ENCODE measurements at regions not wholly inside any gene's neighbourhood (a gene's known extent, or its start where the extent isn't known, plus 50 kb on each side); places are given as distances from the start of the nearest gene placed in this dataset.

DNA sequence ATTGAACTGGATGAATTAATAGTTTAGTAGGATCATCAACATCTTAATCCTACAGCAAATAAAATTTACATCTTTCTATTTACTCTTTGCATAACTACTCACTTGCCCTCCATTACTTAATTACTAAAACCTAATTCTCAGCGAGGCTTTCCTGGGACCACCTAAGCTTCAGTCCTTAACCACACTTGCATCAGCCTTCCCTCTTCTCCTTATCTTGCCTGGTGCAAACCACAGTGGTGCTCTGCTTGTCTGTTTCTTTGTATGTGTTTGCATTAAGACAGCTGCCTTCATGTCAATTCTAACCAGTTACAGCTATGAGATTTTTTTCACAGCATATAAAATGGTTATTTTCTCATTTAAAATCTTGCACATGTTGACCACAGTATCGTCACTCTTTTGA lies 72.6 kb upstream of the ZNF92 start:
- Histone ChIP-seq H3K4me2 (ENCODE audit: low read length) (no peak overlapping the region), H3K79me2 (replicated peaks; ENCODE audit: insufficient read depth, low read length) (no peaks in the 10 kb centered on the region), H2AFZ (ENCODE audit: low read depth, low read length) (no peak overlapping the region), H3K9ac (ENCODE audit: low read length) (no peak overlapping the region), H4K20me1 (ENCODE audit: insufficient read depth) (no peaks in the 10 kb centered on the region), H3K27me3 (ENCODE audit: insufficient read depth, low read depth, low read length) (no peaks in the 10 kb centered on the region), H3K36me3 (ENCODE audit: insufficient read depth, low read length) (no peaks in the 10 kb centered on the region), H3K4me3 (ENCODE audit: low read length) (no peak overlapping the region), H3K9me2 (ENCODE audit: insufficient read depth, low read length) (no peaks in the 10 kb centered on the region), H3F3A (ENCODE audit: insufficient read depth, low read length, poor library complexity, severe bottlenecking) (no peaks in the 10 kb centered on the region), H3K27ac (ENCODE audit: low read length) (no peak overlapping the region), H3K9me3 (ENCODE audit: low read length) (no peaks in the 10 kb centered on the region)
- TF ChIP-seq, protein P1, sequence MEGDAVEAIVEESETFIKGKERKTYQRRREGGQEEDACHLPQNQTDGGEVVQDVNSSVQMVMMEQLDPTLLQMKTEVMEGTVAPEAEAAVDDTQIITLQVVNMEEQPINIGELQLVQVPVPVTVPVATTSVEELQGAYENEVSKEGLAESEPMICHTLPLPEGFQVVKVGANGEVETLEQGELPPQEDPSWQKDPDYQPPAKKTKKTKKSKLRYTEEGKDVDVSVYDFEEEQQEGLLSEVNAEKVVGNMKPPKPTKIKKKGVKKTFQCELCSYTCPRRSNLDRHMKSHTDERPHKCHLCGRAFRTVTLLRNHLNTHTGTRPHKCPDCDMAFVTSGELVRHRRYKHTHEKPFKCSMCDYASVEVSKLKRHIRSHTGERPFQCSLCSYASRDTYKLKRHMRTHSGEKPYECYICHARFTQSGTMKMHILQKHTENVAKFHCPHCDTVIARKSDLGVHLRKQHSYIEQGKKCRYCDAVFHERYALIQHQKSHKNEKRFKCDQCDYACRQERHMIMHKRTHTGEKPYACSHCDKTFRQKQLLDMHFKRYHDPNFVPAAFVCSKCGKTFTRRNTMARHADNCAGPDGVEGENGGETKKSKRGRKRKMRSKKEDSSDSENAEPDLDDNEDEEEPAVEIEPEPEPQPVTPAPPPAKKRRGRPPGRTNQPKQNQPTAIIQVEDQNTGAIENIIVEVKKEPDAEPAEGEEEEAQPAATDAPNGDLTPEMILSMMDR (IDR thresholded peaks at IDR 0.05; ENCODE audit: poor library complexity, severe bottlenecking) = no peak
- TF ChIP-seq MXI1 (conservative IDR thresholded peaks at IDR 0.05; ENCODE audit: poor library complexity, severe bottlenecking) (no peak), RAD21 (conservative IDR thresholded peaks at IDR 0.05) (no peak), EP300 (conservative IDR thresholded peaks at IDR 0.05; ENCODE audit: poor library complexity, severe bottlenecking) (no peak), EZH2 (IDR thresholded peaks at IDR 0.05; ENCODE audit: borderline replicate concordance, insufficient read depth, low read length, poor library complexity, severe bottlenecking) (no peak), POLR2AphosphoS5 (IDR thresholded peaks at IDR 0.05) (no peak), SMC3 (conservative IDR thresholded peaks at IDR 0.05; ENCODE audit: poor library complexity) (no peak), TAF1 (IDR thresholded peaks at IDR 0.05; ENCODE audit: low read depth) (no peak)
- TF ChIP-seq, protein P2, sequence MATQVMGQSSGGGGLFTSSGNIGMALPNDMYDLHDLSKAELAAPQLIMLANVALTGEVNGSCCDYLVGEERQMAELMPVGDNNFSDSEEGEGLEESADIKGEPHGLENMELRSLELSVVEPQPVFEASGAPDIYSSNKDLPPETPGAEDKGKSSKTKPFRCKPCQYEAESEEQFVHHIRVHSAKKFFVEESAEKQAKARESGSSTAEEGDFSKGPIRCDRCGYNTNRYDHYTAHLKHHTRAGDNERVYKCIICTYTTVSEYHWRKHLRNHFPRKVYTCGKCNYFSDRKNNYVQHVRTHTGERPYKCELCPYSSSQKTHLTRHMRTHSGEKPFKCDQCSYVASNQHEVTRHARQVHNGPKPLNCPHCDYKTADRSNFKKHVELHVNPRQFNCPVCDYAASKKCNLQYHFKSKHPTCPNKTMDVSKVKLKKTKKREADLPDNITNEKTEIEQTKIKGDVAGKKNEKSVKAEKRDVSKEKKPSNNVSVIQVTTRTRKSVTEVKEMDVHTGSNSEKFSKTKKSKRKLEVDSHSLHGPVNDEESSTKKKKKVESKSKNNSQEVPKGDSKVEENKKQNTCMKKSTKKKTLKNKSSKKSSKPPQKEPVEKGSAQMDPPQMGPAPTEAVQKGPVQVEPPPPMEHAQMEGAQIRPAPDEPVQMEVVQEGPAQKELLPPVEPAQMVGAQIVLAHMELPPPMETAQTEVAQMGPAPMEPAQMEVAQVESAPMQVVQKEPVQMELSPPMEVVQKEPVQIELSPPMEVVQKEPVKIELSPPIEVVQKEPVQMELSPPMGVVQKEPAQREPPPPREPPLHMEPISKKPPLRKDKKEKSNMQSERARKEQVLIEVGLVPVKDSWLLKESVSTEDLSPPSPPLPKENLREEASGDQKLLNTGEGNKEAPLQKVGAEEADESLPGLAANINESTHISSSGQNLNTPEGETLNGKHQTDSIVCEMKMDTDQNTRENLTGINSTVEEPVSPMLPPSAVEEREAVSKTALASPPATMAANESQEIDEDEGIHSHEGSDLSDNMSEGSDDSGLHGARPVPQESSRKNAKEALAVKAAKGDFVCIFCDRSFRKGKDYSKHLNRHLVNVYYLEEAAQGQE (IDR thresholded peaks at IDR 0.05; ENCODE audit: borderline replicate concordance) = no peak

DNA sequence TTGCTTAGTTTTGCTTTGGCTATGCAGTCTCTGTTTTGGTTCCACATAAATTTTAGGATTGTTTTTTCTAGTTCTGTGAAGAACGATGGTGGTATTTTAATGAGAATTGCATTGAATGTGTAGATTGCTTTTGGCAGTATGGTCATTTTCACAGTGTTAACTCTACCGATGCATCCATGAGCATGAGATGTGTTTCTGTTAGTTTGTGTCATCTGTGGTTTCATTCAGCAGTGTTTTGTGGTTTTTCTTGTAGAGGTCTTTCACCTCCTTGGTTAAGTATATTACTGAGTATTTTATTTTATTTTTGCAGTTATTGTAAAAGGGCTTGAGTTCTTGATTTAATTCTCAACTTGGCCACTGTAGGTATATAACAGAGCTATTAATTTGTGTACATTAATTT lies 78.2 kb upstream of the ZNF92 start:
- no peak overlapping the region for H3K4me3 ChIP-seq (ENCODE audit: low read length)

More for the DNA sequence above, 78.2 kb upstream of the ZNF92 start:
- no peaks in the 10 kb centered on the region for H3K9me3 ChIP-seq (ENCODE audit: low read length)
- no peaks in the 10 kb centered on the region for H3K79me2 ChIP-seq (replicated peaks; ENCODE audit: insufficient read depth, low read length)
- H3K9ac ChIP-seq (ENCODE audit: low read length) = no peak overlapping the region
- H3K36me3 ChIP-seq (ENCODE audit: insufficient read depth, low read length) = no peaks in the 10 kb centered on the region
- no peak overlapping the region for H3K27ac ChIP-seq (ENCODE audit: low read length)
- no peak overlapping the region for H3K4me2 ChIP-seq (ENCODE audit: low read length)
- no peaks in the 10 kb centered on the region for H4K20me1 ChIP-seq (ENCODE audit: insufficient read depth)
- no peak overlapping the region for H2AFZ ChIP-seq (ENCODE audit: low read depth, low read length)
- no peaks in the 10 kb centered on the region for H3K9me2 ChIP-seq (ENCODE audit: insufficient read depth, low read length)
- no peaks in the 10 kb centered on the region for H3F3A ChIP-seq (ENCODE audit: insufficient read depth, low read length, poor library complexity, severe bottlenecking)
- H3K27me3 ChIP-seq (ENCODE audit: insufficient read depth, low read depth, low read length) = no peaks in the 10 kb centered on the region
- TF ChIP-seq MXI1 (conservative IDR thresholded peaks at IDR 0.05; ENCODE audit: poor library complexity, severe bottlenecking) (no peak), SMC3 (conservative IDR thresholded peaks at IDR 0.05; ENCODE audit: poor library complexity) (no peak), POLR2AphosphoS5 (IDR thresholded peaks at IDR 0.05) (no peak), TAF1 (IDR thresholded peaks at IDR 0.05; ENCODE audit: low read depth) (no peak), EZH2 (IDR thresholded peaks at IDR 0.05; ENCODE audit: borderline replicate concordance, insufficient read depth, low read length, poor library complexity, severe bottlenecking) (no peak), EP300 (conservative IDR thresholded peaks at IDR 0.05; ENCODE audit: poor library complexity, severe bottlenecking) (no peak), RAD21 (conservative IDR thresholded peaks at IDR 0.05) (no peak)
- TF ChIP-seq, protein P2 (IDR thresholded peaks at IDR 0.05; ENCODE audit: borderline replicate concordance) = no peak
- TF ChIP-seq, protein P1 (IDR thresholded peaks at IDR 0.05; ENCODE audit: poor library complexity, severe bottlenecking) = no peak
